CD4-positive, alpha-beta T cell treated with Interleukin-21 for 1 hour (primary cell): ENCODE measurements at regions not wholly inside any gene's neighbourhood (a gene's known extent, or its start where the extent isn't known, plus 50 kb on each side); places are given as distances from the start of the nearest gene placed in this dataset.

Source experiments
- DNase-seq: peaks from one replicate; pipeline ENCODE4 v3.0.0-alpha.2; 2020

- no peak for DNase-seq
Measured at GRCh38 chr2:217289177-217289906, 429.5 kb upstream of the TNP1 start.

GRCh38 chr2:217288472-217289063 is 428.7 kb upstream of the TNP1 start:
- no peak for DNase-seq

- DNase-seq = no peak
Measured at GRCh38 chr2:217286833-217287232, 427.0 kb upstream of the TNP1 start.

GRCh38 chr2:217285926-217286325 is 426.1 kb upstream of the TNP1 start:
- DNase-seq = no peak

- DNase-seq = no peak
Measured at GRCh38 chr2:217283460-217283859, 423.6 kb upstream of the TNP1 start.

- no peak for DNase-seq
Measured at GRCh38 chr2:217282531-217282930, 422.7 kb upstream of the TNP1 start.

GRCh38 chr2:217279556-217279955 is 419.7 kb upstream of the TNP1 start:
- DNase-seq = no peak

- no peak for DNase-seq
Measured at GRCh38 chr2:217279140-217279539, 419.3 kb upstream of the TNP1 start.

- no peak for DNase-seq
Measured at GRCh38 chr2:217277646-217278398, 418.0 kb upstream of the TNP1 start.

GRCh38 chr2:217276433-217276832 is 416.6 kb upstream of the TNP1 start:
- no peak for DNase-seq

GRCh38 chr2:217275091-217275490 is 415.2 kb upstream of the TNP1 start:
- no peak for DNase-seq

- DNase-seq = no peak
Measured at GRCh38 chr2:217274578-217274977, 414.7 kb upstream of the TNP1 start.

- no peak for DNase-seq
Measured at GRCh38 chr2:217273851-217274250, 414.0 kb upstream of the TNP1 start.

- no peak for DNase-seq
Measured at GRCh38 chr2:217273162-217273561, 413.3 kb upstream of the TNP1 start.

- DNase-seq = no peak
Measured at GRCh38 chr2:217271813-217272212, 411.9 kb upstream of the TNP1 start.

- no peak for DNase-seq
Measured at GRCh38 chr2:217270485-217271121, 410.7 kb upstream of the TNP1 start.

- no peak for DNase-seq
Measured at GRCh38 chr2:217269701-217270484, 410.0 kb upstream of the TNP1 start.

GRCh38 chr2:217268978-217269377 is 409.1 kb upstream of the TNP1 start:
- no peak for DNase-seq

GRCh38 chr2:217267758-217268157 is 407.9 kb upstream of the TNP1 start:
- no peak for DNase-seq

- DNase-seq = no peak
Measured at GRCh38 chr2:217263756-217264155, 403.9 kb upstream of the TNP1 start.

- DNase-seq = no peak
Measured at GRCh38 chr2:217262911-217263310, 403.0 kb upstream of the TNP1 start.

- DNase-seq = no peak
Measured at GRCh38 chr2:217261452-217261851, 401.6 kb upstream of the TNP1 start.
